Esophagus muscularis mucosa (tissue), 4 donors: ENCODE measurements at regions not wholly inside any gene's neighbourhood (a gene's known extent, or its start where the extent isn't known, plus 50 kb on each side); places are given as distances from the start of the nearest gene placed in this dataset.

Source experiments
- DNase-seq: peaks from one replicate; pipeline ENCODE4 v3.0.0-alpha.2; 2017; ENCODE audit errors: extremely low spot score
- H3K27ac ChIP-seq, 4 donors: fragments of 200-600 bp; sonication (generic); replicated peaks in 1 of 4; 1 replicate in 3 of 4; 2 replicates in 1 of 4; pipeline ENCODE4 v1.5.1; 2016 to 2019; ENCODE audit warnings: mild to moderate bottlenecking in 1 of 4
- H3K27me3 ChIP-seq, 4 donors: fragments of 200-600 bp; sonication (generic); one replicate each; pipeline versions ENCODE4 v1.5.1 to v1.6.0; 2016 to 2019
- H3K36me3 ChIP-seq, 4 donors: fragments of 200-600 bp; sonication (generic); one replicate each; pipeline ENCODE4 v1.5.1; 2016 to 2019
- H3K4me1 ChIP-seq, 4 donors: fragments of 200-600 bp; sonication (generic); one replicate each; pipeline ENCODE4 v1.5.1; 2016 to 2019
- H3K4me3 ChIP-seq, 4 donors: fragments of 200-600 bp; sonication (generic); 1 replicate in 2 of 4; 2 replicates in 2 of 4; pipeline ENCODE4 v1.5.1; 2016 to 2019; ENCODE audit warnings: mild to moderate bottlenecking in 4 of 4, moderate library complexity in 1 of 4
- H3K9me3 ChIP-seq, 4 donors: fragments of 200-600 bp; sonication (generic); 1 replicate in 3 of 4; 2 replicates in 1 of 4; pipeline ENCODE4 v1.5.1; 2016 to 2019
- EP300 ChIP-seq: sonication (generic); formaldehyde crosslinking; IDR thresholded peaks from one replicate; pipeline ENCODE4 v1.6.1; 2017; ENCODE audit warnings: antibody characterized with exemption
- POLR2A ChIP-seq: fragments of 450-650 bp; IDR thresholded peaks from one replicate; pipeline ENCODE4 v1.6.1; 2017; ENCODE audit warnings: antibody characterized with exemption, moderate library complexity, mild to moderate bottlenecking, low read depth
- POLR2AphosphoS5 ChIP-seq, 2 donors: sonication (generic); formaldehyde crosslinking; IDR thresholded peaks; one replicate each; pipeline ENCODE4 v1.6.1; 2017; ENCODE audit warnings: antibody characterized with exemption in 2 of 2
- WGBS: methylation state at CpG from one replicate; pipeline ENCODE4 v1.1.5; 2018; 5-methylcytosine and 5-hydroxymethylcytosine counted together
- intact Hi-C: fragments of 100-400 bp; cut with DNase I; formaldehyde crosslinking; loops from one replicate; pipeline ENCODE4 v1.15.1; 2023
- TF ChIP-seq, protein P1 (sequence below), 3 experiments: fragments of 200-600 bp in 2 of 3; fragments of 450-650 bp in 1 of 3; sonication (generic) in 2 of 3; IDR thresholded peaks; one replicate each; pipeline ENCODE4 v1.5.1; 2017 to 2019; ENCODE audit warnings: antibody characterized with exemption in 3 of 3, mild to moderate bottlenecking in 2 of 3, moderate library complexity in 1 of 3

GRCh38 chr3:111286746-111287145 is 215.1 kb downstream of the NECTIN3 start:
- no peaks in the 10 kb centered on the region for H3K9me3 ChIP-seq
- no peaks in the 10 kb centered on the region for H3K27me3 ChIP-seq
- TF ChIP-seq, protein P1, sequence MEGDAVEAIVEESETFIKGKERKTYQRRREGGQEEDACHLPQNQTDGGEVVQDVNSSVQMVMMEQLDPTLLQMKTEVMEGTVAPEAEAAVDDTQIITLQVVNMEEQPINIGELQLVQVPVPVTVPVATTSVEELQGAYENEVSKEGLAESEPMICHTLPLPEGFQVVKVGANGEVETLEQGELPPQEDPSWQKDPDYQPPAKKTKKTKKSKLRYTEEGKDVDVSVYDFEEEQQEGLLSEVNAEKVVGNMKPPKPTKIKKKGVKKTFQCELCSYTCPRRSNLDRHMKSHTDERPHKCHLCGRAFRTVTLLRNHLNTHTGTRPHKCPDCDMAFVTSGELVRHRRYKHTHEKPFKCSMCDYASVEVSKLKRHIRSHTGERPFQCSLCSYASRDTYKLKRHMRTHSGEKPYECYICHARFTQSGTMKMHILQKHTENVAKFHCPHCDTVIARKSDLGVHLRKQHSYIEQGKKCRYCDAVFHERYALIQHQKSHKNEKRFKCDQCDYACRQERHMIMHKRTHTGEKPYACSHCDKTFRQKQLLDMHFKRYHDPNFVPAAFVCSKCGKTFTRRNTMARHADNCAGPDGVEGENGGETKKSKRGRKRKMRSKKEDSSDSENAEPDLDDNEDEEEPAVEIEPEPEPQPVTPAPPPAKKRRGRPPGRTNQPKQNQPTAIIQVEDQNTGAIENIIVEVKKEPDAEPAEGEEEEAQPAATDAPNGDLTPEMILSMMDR (IDR thresholded peaks at IDR 0.05) = no peak
- TF ChIP-seq POLR2A = no peak
- TF ChIP-seq POLR2AphosphoS5 (IDR thresholded peaks at IDR 0.05) = no peak
- TF ChIP-seq EP300 = no peak
- H3K27ac ChIP-seq = no peak overlapping the region
- DNase-seq = no peak
- H3K4me3 ChIP-seq = no peak overlapping the region
- no peaks in the 10 kb centered on the region for H3K4me1 ChIP-seq
- no peaks in the 10 kb centered on the region for H3K36me3 ChIP-seq
- 91% methylated on average over 2 of the region's 2 CpGs for WGBS
- intact Hi-C loops = no loop called here

DNA sequence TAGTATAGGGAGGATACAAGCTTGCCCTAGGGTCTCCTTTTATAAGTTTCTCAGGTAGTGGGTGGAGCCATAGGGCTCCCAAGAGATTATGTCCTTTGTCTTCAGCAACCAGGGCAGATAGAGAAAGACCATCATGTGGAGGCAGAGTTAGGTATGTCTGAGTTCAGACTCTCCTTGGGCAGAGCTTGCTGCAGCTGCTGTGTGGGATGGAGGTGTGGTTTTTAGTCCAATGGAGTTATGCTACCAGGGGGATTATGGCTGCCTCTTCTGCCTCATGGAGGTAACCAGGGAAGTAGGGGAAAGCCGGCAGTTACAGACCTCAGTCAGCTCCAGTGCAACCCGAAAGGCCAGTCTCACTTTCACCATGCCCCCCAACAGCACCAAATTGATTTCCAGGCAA is 220.5 kb downstream of the NECTIN3 start:
- DNase-seq = no peak
- Histone ChIP-seq H3K4me3 (no peak overlapping the region), H3K4me1 (no peaks in the 10 kb centered on the region), H3K9me3 (no peaks in the 10 kb centered on the region), H3K36me3 (no peaks in the 10 kb centered on the region), H3K27ac (no peak overlapping the region), H3K27me3 (no peaks in the 10 kb centered on the region)
- intact Hi-C loops = no loop called here
- no peak for TF ChIP-seq EP300
- no peak for TF ChIP-seq POLR2AphosphoS5 (IDR thresholded peaks at IDR 0.05)
- TF ChIP-seq POLR2A = no peak
- TF ChIP-seq, protein P1 (IDR thresholded peaks at IDR 0.05) = no peak
- 100% methylated on average over 2 of the region's 2 CpGs for WGBS

DNA sequence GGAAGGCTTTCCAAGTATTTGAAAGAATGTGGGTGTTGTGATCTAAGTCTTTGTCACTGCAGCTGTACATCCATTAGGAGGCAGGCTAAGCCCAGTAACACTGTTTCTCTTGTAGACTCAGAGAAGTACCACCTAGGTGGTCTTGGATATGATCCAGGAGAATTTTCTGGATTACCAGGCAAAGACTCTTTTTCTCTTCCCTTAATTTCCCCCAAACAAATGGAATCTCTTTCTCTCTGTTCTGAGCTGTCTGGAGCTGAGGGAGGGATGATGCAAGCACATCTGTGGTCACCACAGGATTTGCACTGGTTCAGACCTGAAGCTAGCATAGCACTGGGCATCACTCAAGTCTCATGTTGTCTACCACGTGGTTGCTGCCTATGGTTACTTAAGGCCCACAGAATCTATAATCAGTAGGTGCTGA is 227.6 kb downstream of the NECTIN3 start:
- Histone ChIP-seq H3K4me1 (no peaks in the 10 kb centered on the region), H3K27me3 (no peaks in the 10 kb centered on the region), H3K27ac (no peak overlapping the region), H3K9me3 (no peaks in the 10 kb centered on the region), H3K36me3 (no peaks in the 10 kb centered on the region), H3K4me3 (no peak overlapping the region)
- intact Hi-C loops = no loop called here
- 63% methylated on average over 1 of the region's 1 CpG for WGBS
- no peak for DNase-seq
- TF ChIP-seq POLR2A (no peak), EP300 (no peak), POLR2AphosphoS5 (IDR thresholded peaks at IDR 0.05) (no peak)
- TF ChIP-seq, protein P1 (IDR thresholded peaks at IDR 0.05) = no peak

DNA sequence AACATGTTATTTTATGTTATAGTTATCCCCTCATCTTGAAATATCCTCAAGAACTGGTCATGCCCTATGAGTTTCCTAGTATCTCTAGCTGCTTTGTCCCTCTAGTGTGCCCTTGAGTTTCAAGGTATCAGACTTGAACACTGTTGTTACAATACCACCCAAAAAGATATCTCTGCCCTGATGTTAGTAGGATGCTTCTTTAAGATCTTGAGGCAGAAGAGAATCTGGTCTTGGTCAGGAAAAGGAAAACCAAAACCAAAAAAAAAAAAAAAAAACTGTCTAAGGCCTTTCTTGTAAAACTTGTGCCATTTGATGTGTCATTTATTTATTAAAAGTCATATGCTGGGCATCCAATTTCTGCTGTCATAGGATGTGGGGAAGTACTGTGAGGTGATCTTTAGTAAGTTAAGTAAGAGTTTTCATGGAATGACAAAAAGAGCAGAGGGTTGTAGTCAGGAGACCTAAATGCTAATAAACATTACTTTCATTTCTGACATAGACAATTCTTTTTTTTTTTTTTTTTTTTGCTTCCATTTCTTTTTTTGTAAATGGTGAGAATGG is 229.7 kb downstream of the NECTIN3 start:
- no peaks in the 10 kb centered on the region for H3K9me3 ChIP-seq
- TF ChIP-seq POLR2AphosphoS5 (IDR thresholded peaks at IDR 0.05) = no peak
- no peak for TF ChIP-seq EP300
- H3K27me3 ChIP-seq = no peaks in the 10 kb centered on the region
- H3K36me3 ChIP-seq = no peaks in the 10 kb centered on the region
- intact Hi-C loops = no loop called here
- no peak for DNase-seq
- no peak overlapping the region for H3K27ac ChIP-seq
- H3K4me1 ChIP-seq = no peaks in the 10 kb centered on the region
- no peak overlapping the region for H3K4me3 ChIP-seq

GRCh38 chr3:111302063-111302462 is 230.4 kb downstream of the NECTIN3 start:
- no peaks in the 10 kb centered on the region for H3K4me1 ChIP-seq
- 90% methylated on average over 1 of the region's 1 CpG for WGBS
- no peaks in the 10 kb centered on the region for H3K9me3 ChIP-seq
- no peak for DNase-seq
- intact Hi-C loops = no loop called here
- no peak overlapping the region for H3K27ac ChIP-seq
- TF ChIP-seq POLR2A (no peak), POLR2AphosphoS5 (IDR thresholded peaks at IDR 0.05) (no peak), EP300 (no peak)
- TF ChIP-seq, protein P1 (IDR thresholded peaks at IDR 0.05) = no peak
- no peaks in the 10 kb centered on the region for H3K36me3 ChIP-seq
- H3K27me3 ChIP-seq = no peaks in the 10 kb centered on the region
- H3K4me3 ChIP-seq = no peak overlapping the region
